CD14-positive monocyte (primary cell): ENCODE measurements at regions not wholly inside any gene's neighbourhood (a gene's known extent, or its start where the extent isn't known, plus 50 kb on each side); places are given as distances from the start of the nearest gene placed in this dataset.
"Not testable (repeated sequence)": the region's sequence is repeated elsewhere in the genome, so short reads cannot be mapped to it uniquely, and the experiment has no call there.

Experiments
- DNase-seq, 3 donors: peaks; one replicate each; pipeline ENCODE4 v3.0.0-alpha.2; 2011 to 2022
- H2AFZ ChIP-seq: 2 replicates; pipeline ENCODE4 v1.6.0; 2012; ENCODE audit warnings: mild to moderate bottlenecking, low read depth, low read length, inconsistent platforms; ENCODE audit not compliant: insufficient read depth, poor library complexity, severe bottlenecking
- H3K27ac ChIP-seq, 2 donors: 1 replicate in 1 of 2; 2 replicates in 1 of 2; pipeline ENCODE4 v1.5.1; 2012 to 2013; ENCODE audit warnings: low read length in 2 of 2, control low read depth in 1 of 2, inconsistent platforms in 1 of 2, low read depth in 1 of 2, mild to moderate bottlenecking in 1 of 2
- H3K27me3 ChIP-seq, 2 donors: one replicate each; pipeline versions ENCODE4 v1.6.0 to v1.6.1; 2011 to 2013; ENCODE audit warnings: low read length in 2 of 2; ENCODE audit not compliant: control insufficient read depth in 2 of 2, insufficient read depth in 2 of 2
- H3K36me3 ChIP-seq, 2 donors: replicated peaks in 1 of 2; 1 replicate in 1 of 2; 2 replicates in 1 of 2; pipeline versions ENCODE4 v1.5.1 to v1.6.1; 2012 to 2013; ENCODE audit warnings: low read length in 2 of 2, control low read depth in 1 of 2, inconsistent platforms in 1 of 2, mild to moderate bottlenecking in 1 of 2; ENCODE audit not compliant: insufficient read depth in 2 of 2, control insufficient read depth in 1 of 2
- H3K4me1 ChIP-seq, 2 donors: 1 replicate in 1 of 2; 2 replicates in 1 of 2; pipeline versions ENCODE4 v1.5.1 to v1.6.1; 2012 to 2013; ENCODE audit warnings: low read length in 2 of 2, control low read depth in 1 of 2, inconsistent platforms in 1 of 2, mild to moderate bottlenecking in 1 of 2, moderate library complexity in 1 of 2; ENCODE audit not compliant: insufficient read depth in 2 of 2, control insufficient read depth in 1 of 2
- H3K4me2 ChIP-seq: replicated peaks from 2 replicates; pipeline ENCODE3; 2012; ENCODE audit warnings: low read length, moderate library complexity, mild to moderate bottlenecking; ENCODE audit not compliant: poor library complexity, severe bottlenecking; ENCODE audit errors: extremely low read depth
- H3K4me3 ChIP-seq, 3 experiments: fragments of 200-600 bp in 1 of 3; sonication (generic) in 1 of 3; replicated peaks in 1 of 3; 1 replicate in 2 of 3; 2 replicates in 1 of 3; pipeline ENCODE4 v1.5.1; 2011 to 2013; ENCODE audit warnings: low read length in 3 of 3, mild to moderate bottlenecking in 3 of 3, control low read depth in 2 of 3, low read depth in 2 of 3, inconsistent platforms in 1 of 3, moderate library complexity in 1 of 3
- H3K79me2 ChIP-seq: 2 replicates; pipeline ENCODE4 v1.6.0; 2012; ENCODE audit warnings: mild to moderate bottlenecking, control low read depth, inconsistent platforms, low read length, moderate library complexity; ENCODE audit not compliant: insufficient read depth
- H3K9ac ChIP-seq: 2 replicates; pipeline ENCODE4 v1.6.0; 2017; ENCODE audit warnings: low read length, mild to moderate bottlenecking; ENCODE audit not compliant: insufficient read depth, poor library complexity, severe bottlenecking
- H3K9me3 ChIP-seq, 2 donors: replicated peaks in 1 of 2; 1 replicate in 1 of 2; 2 replicates in 1 of 2; pipeline versions ENCODE4 v1.5.1 to v1.6.1; 2012 to 2013; ENCODE audit warnings: low read length in 2 of 2, control low read depth in 1 of 2; ENCODE audit not compliant: control insufficient read depth in 1 of 2, insufficient read depth in 1 of 2
- H4K20me1 ChIP-seq: 2 replicates; pipeline ENCODE4 v1.6.0; 2012; ENCODE audit warnings: mild to moderate bottlenecking, low read length, control low read depth, moderate library complexity; ENCODE audit not compliant: insufficient read depth
- H3K27ac Mint-ChIP-seq, 7 donors: one replicate each; pipeline ENCODE4 v1.8.0; 2020; ENCODE audit warnings: mild to moderate bottlenecking in 7 of 7, mixed read lengths in 7 of 7, moderate library complexity in 6 of 7, inconsistent platforms in 2 of 7
- H3K27me3 Mint-ChIP-seq, 3 donors: one replicate each; pipeline ENCODE4 v1.8.0; 2021 to 2022; ENCODE audit warnings: low read depth in 3 of 3, mild to moderate bottlenecking in 3 of 3, mixed read lengths in 3 of 3, moderate library complexity in 3 of 3, inconsistent platforms in 1 of 3
- H3K36me3 Mint-ChIP-seq, 2 donors: one replicate each; pipeline ENCODE4 v1.8.0; 2020; ENCODE audit warnings: mixed read lengths in 2 of 2, inconsistent platforms in 1 of 2, mild to moderate bottlenecking in 1 of 2
- H3K4me1 Mint-ChIP-seq: one replicate; pipeline ENCODE4 v1.8.0; 2020; ENCODE audit warnings: mild to moderate bottlenecking, mixed read lengths
- H3K4me3 Mint-ChIP-seq, 2 donors: one replicate each; pipeline ENCODE4 v1.8.0; 2020; ENCODE audit warnings: mild to moderate bottlenecking in 2 of 2, mixed read lengths in 2 of 2, moderate library complexity in 1 of 2
- H3K9me3 Mint-ChIP-seq, 7 donors: one replicate each; pipeline ENCODE4 v1.8.0; 2020 to 2022; ENCODE audit warnings: mixed read lengths in 7 of 7, mild to moderate bottlenecking in 6 of 7, moderate library complexity in 6 of 7, inconsistent platforms in 2 of 7
- CTCF ChIP-seq: fragments of 200-600 bp; IDR thresholded peaks from one replicate; pipeline ENCODE4 v1.8.0; 2022; ENCODE audit warnings: antibody characterized with exemption, mild to moderate bottlenecking
- WGBS: methylation state at CpG from one replicate; pipeline ENCODE4 v1.1.5; 2013; ENCODE audit warnings: missing lambda C conversion rate; ENCODE audit not compliant: insufficient coverage; 5-methylcytosine and 5-hydroxymethylcytosine counted together
- intact Hi-C, 2 donors: fragments of 100-400 bp; cut with micrococcal nuclease; formaldehyde crosslinking; loops; one replicate each; pipeline versions ENCODE4 v1.15.0 to v1.15.1; 2023

DNA sequence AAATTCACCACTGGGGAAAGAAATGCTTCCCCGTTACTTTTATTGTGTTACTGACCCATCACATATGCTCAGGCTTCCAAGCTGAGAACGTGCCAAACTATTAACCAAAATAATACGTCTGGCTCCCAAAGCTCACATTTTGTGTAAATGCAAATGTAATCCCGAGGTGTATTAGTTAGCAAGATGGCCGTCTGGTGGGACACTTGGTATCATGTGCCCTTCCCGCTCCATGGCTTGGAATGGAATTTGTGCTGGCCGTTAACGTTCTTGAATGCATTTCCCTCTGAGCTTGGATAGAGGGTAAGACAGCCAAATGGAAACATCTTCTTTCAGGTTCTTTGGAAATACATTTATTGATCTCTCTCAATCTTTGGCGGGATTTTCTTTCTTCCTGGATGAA is 105.0 kb downstream of the MFAP3L start:
- Histone ChIP-seq H3K9me3 (peaks cover 7 to 14% of the 10 kb centered on the region in 2 donors), H3K4me1 (no peaks in the 10 kb centered on the region), H2AFZ (no peak overlapping the region), H3K27ac (no peak overlapping the region), H3K36me3 (no peaks in the 10 kb centered on the region), H3K4me3 (no peak overlapping the region), H3K4me2 (no peak overlapping the region), H4K20me1 (no peaks in the 10 kb centered on the region), H3K79me2 (no peaks in the 10 kb centered on the region), H3K9ac (no peak overlapping the region), H3K27me3 (no peaks in the 10 kb centered on the region)
- Mint-ChIP-seq H3K36me3 (no peaks in the 10 kb centered on the region), H3K9me3 (peaks cover 8 to 16% (median 11%) of the 10 kb centered on the region in 7 donors), H3K27me3 (peaks cover 0 to 1% (median 0%) of the 10 kb centered on the region in 3 donors), H3K4me1 (no peaks in the 10 kb centered on the region), H3K4me3 (no peak overlapping the region), H3K27ac (no peak overlapping the region)
- WGBS = 98% methylated on average over 5 of the region's 9 CpGs
- no peak for TF ChIP-seq CTCF
- no peak for DNase-seq
- intact Hi-C loops = no loop called here

DNA sequence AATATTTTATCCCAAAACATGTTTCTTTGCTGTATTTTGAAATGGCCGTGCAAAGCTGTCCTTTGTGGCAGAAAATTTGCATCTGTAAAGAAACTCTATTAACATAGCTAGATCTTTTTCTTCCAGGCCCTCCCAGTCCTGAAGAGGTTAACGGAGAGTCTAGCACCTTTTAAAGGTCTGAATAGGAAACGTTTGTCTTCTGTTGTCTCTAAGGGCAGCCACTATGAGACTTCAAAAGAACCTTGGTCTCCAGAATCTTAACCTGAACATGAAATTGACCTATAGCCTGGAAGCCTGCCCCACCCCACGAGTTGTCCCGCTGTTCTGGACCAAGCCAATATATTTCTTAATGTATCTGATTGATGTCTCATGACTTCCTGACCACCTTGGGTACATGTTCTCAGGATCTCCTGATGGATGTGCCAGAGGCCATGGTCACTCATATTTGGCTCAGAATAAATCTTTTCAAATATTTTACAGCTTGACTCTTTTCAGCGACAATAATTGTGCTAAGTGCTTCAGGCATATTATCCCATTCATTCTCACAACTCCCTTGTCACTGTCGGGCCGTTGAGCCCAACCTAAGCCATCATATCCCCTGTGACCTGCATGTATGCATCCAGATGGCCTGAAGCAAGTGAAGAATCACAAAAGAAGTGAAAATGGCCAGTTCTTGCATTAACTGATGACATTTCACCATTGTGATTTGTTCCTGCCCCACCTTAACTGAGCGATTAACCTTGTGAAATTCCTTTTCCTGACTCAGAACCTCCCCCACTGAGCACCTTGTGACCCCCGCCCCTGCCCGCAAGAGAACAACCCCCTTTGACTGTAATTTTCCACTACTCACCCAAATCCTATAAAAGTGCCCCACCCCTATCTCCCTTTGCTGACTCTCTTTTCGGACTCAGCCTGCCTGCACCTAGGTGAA is 106.7 kb downstream of the MFAP3L start:
- H3K27ac Mint-ChIP-seq, H3K4me3 Mint-ChIP-seq, H3K36me3 Mint-ChIP-seq, H3K27me3 Mint-ChIP-seq, H4K20me1 ChIP-seq, H3K79me2 ChIP-seq, intact Hi-C loops, H3K4me1 ChIP-seq, H3K4me1 Mint-ChIP-seq, H3K4me2 ChIP-seq, DNase-seq, H3K4me3 ChIP-seq, H3K36me3 ChIP-seq, H3K27ac ChIP-seq, H2AFZ ChIP-seq, H3K9ac ChIP-seq, H3K27me3 ChIP-seq: not testable (repeated sequence)
- H3K9me3 ChIP-seq = peaks cover 7 to 18% of the 10 kb centered on the region in 2 donors
- peaks cover 8 to 22% (median 12%) of the 10 kb centered on the region in 7 donors for H3K9me3 Mint-ChIP-seq
- WGBS = 83% methylated on average over 10 of the region's 12 CpGs
